H1 (cell line): ENCODE measurements at regions not wholly inside any gene's neighbourhood (a gene's known extent, or its start where the extent isn't known, plus 50 kb on each side); places are given as distances from the start of the nearest gene placed in this dataset.
"Not testable (repeated sequence)": the region's sequence is repeated elsewhere in the genome, so short reads cannot be mapped to it uniquely, and the experiment has no call there.

Experiments used
- MAX ChIP-seq: IDR thresholded peaks from 2 replicates; pipeline ENCODE4 v1.6.1; 2012; ENCODE audit warnings: inconsistent platforms
- SAP30 ChIP-seq: fragments of 300-600 bp; sonication (generic); IDR thresholded peaks from 2 replicates; pipeline ENCODE4 v1.7.1; 2012; ENCODE audit warnings: low read length, moderate library complexity, mild to moderate bottlenecking, inconsistent platforms; ENCODE audit not compliant: insufficient read depth, insufficient replicate concordance
- TAF1 ChIP-seq: IDR thresholded peaks from 2 replicates; pipeline ENCODE4 v1.6.1; 2011; ENCODE audit warnings: mild to moderate bottlenecking, low read depth, low read length
- TAF7 ChIP-seq: optimal IDR thresholded peaks from 2 replicates; pipeline ENCODE3; 2011; ENCODE audit warnings: low read depth, mild to moderate bottlenecking, inconsistent platforms, low read length, moderate library complexity, borderline replicate concordance

- TF ChIP-seq TAF7, TAF1, MAX, SAP30: not testable (repeated sequence)
Measured at GRCh38 chr1:146656356-146657060, 281.6 kb upstream of the NBPF12 start.
